K562 (cell line): ENCODE measurements at regions not wholly inside any gene's neighbourhood (a gene's known extent, or its start where the extent isn't known, plus 50 kb on each side); places are given as distances from the start of the nearest gene placed in this dataset.

ENCODE experiments used
- ATAC-seq: fragments of 200-7000 bp; cut with Tn5 transposase; 3 replicates; pipeline ENCODE4 v1.9.1; 2020; ENCODE audit warnings: moderate library complexity
- BruUV-seq: library from RNA; stranded (reverse); fragments of 400-500 nt; replicated peaks from 2 replicates; lab custom pipeline; 2021; lab: Mats Ljungman, UMichigan
- CTCF ChIA-PET: fragments of 300-600 bp; formaldehyde crosslinking; extraction: SDS; loops from one replicate; lab custom pipeline; 2021; ENCODE audit warnings: low intra/inter-chr PET ratio; lab: Yijun Ruan, JAX
- POLR2A ChIA-PET: fragments of 300-600, 350-650 bp; sonication (Branson Sonifier 250); formaldehyde crosslinking; extraction: SDS; loops from one replicate; lab custom pipeline; 2021; ENCODE audit warnings: antibody characterized with exemption, inconsistent platforms; lab: Yijun Ruan, JAX
- DNase-seq, 4 experiments: peaks; one replicate each; pipeline versions ENCODE4 v3.0.0 to v3.0.0-alpha.2; 2011 to 2018; ENCODE audit warnings: low spot score in 3 of 4, mixed read lengths in 3 of 4; ENCODE audit errors: extremely low read depth in 1 of 4
- FAIRE-seq: peaks from 2 replicates; lab custom pipeline; 2011; peaks lifted over from hg19 to GRCh38; lab: Jason Lieb, UNC
- H2AFZ ChIP-seq: 2 replicates; pipeline ENCODE4 v1.6.0; 2011; ENCODE audit warnings: low read depth, low read length, control low read depth, inconsistent platforms
- H3K27ac ChIP-seq: fragments of 200-600 bp; 3 replicates; pipeline ENCODE4 v1.8.0; 2011; ENCODE audit warnings: low read depth, mild to moderate bottlenecking, control low read depth, inconsistent platforms, low read length, moderate library complexity, mixed read lengths; ENCODE audit errors: extremely low read depth
- H3K27me3 ChIP-seq, 2 experiments: fragments of 300-600 bp in 1 of 2; 2 replicates in 1 of 2; 3 replicates in 1 of 2; pipeline versions ENCODE4 v1.6.0 to v1.8.0; 2011; ENCODE audit warnings: inconsistent platforms in 2 of 2, low read length in 2 of 2, mild to moderate bottlenecking in 1 of 2, mixed read lengths in 1 of 2, moderate library complexity in 1 of 2; ENCODE audit not compliant: control insufficient read depth in 2 of 2, insufficient read depth in 2 of 2
- H3K36me3 ChIP-seq: fragments of 300-600 bp; 3 replicates; pipeline ENCODE4 v1.8.0; 2011; ENCODE audit warnings: mild to moderate bottlenecking, low read length, inconsistent platforms; ENCODE audit not compliant: control insufficient read depth, insufficient read depth
- H3K4me1 ChIP-seq, 2 experiments: fragments of 200-600 bp in 1 of 2; replicated peaks in 1 of 2; 2 replicates in 1 of 2; 3 replicates in 1 of 2; pipeline versions ENCODE4 v1.5.1 to v1.8.0; 2011; ENCODE audit warnings: inconsistent platforms in 2 of 2, low read length in 2 of 2, mild to moderate bottlenecking in 1 of 2, mixed read lengths in 1 of 2, moderate library complexity in 1 of 2; ENCODE audit not compliant: control insufficient read depth in 2 of 2, insufficient read depth in 2 of 2
- H3K4me2 ChIP-seq: 2 replicates; pipeline ENCODE4 v1.6.1; 2011; ENCODE audit warnings: low read length, control low read depth, inconsistent platforms, mixed read lengths; ENCODE audit not compliant: insufficient read depth
- H3K4me3 ChIP-seq: fragments of 200-600 bp; sonication (generic), shearing (Covaris generic); 2 replicates; pipeline ENCODE4 v1.5.1; 2016; ENCODE audit warnings: control low read depth, inconsistent platforms
- H3K79me2 ChIP-seq: fragments of 200-600 bp; 3 replicates; pipeline ENCODE4 v1.8.0; 2011; ENCODE audit warnings: low read length, inconsistent platforms; ENCODE audit not compliant: control insufficient read depth, insufficient read depth
- H3K9ac ChIP-seq, 2 experiments: 2 replicates each; pipeline versions ENCODE4 v1.6.0 to v1.6.1; 2011; ENCODE audit warnings: low read depth in 2 of 2, low read length in 2 of 2, control low read depth in 1 of 2, inconsistent platforms in 1 of 2, mild to moderate bottlenecking in 1 of 2, mixed read lengths in 1 of 2; ENCODE audit not compliant: insufficient read depth in 1 of 2
- H3K9me1 ChIP-seq: one replicate; pipeline ENCODE4 v1.6.0; 2011; ENCODE audit warnings: inconsistent platforms, mild to moderate bottlenecking, low read length, moderate library complexity; ENCODE audit not compliant: control insufficient read depth, insufficient read depth
- H3K9me3 ChIP-seq: replicated peaks from 2 replicates; pipeline ENCODE4 v1.5.1; 2011; ENCODE audit warnings: low read depth, low read length, inconsistent platforms; ENCODE audit not compliant: control insufficient read depth, insufficient read depth
- H4K20me1 ChIP-seq: replicated peaks from 2 replicates; pipeline ENCODE4 v1.6.1; 2011; ENCODE audit warnings: low read length, inconsistent platforms, mixed read lengths; ENCODE audit not compliant: control insufficient read depth, insufficient read depth
- ARHGAP35 ChIP-seq: fragments of 450-650 bp; IDR thresholded peaks from 2 replicates; pipeline ENCODE4 v1.6.1; 2018; ENCODE audit not compliant: partially characterized antibody
- CHD1 ChIP-seq: fragments of 200-600 bp; sonication (generic); IDR thresholded peaks from one replicate; pipeline ENCODE4 v1.6.1; 2012; ENCODE audit warnings: mild to moderate bottlenecking, moderate library complexity, low read length, inconsistent platforms
- FOXK1 ChIP-seq: sonication (generic); formaldehyde crosslinking; IDR thresholded peaks from 2 replicates; pipeline ENCODE4 v1.8.0; 2022; ENCODE audit warnings: missing genetic modification reagents, mild to moderate bottlenecking, borderline replicate concordance
- HDAC6 ChIP-seq: IDR thresholded peaks from 2 replicates; pipeline ENCODE4 v1.6.1; 2012; ENCODE audit warnings: low read depth, mild to moderate bottlenecking, control low read depth, inconsistent platforms, low read length, moderate library complexity
- LARP7 ChIP-seq: fragments of 450-650 bp; IDR thresholded peaks from 2 replicates; pipeline ENCODE4 v1.6.1; 2016
- MECOM ChIP-seq: fragments of 250-450 bp; sonication (Bioruptor Pico); IDR thresholded peaks from 2 replicates; pipeline ENCODE4 v1.8.0; 2022; ENCODE audit warnings: inconsistent platforms
- MYC ChIP-seq, 2 experiments: fragments of 250-450 bp in 1 of 2; sonication (Bioruptor Pico) in 1 of 2; IDR thresholded peaks; 2 replicates each; pipeline versions ENCODE4 v1.5.1 to v1.6.1; 2012 to 2021; ENCODE audit warnings: low read depth in 2 of 2, borderline replicate concordance in 1 of 2, improper control_type of control experiment in 1 of 2, low read length in 1 of 2, mild to moderate bottlenecking in 1 of 2, moderate library complexity in 1 of 2
- NCOA4 ChIP-seq: fragments of 450-650 bp; IDR thresholded peaks from 2 replicates; pipeline ENCODE4 v1.6.1; 2018; ENCODE audit warnings: mild to moderate bottlenecking; ENCODE audit not compliant: partially characterized antibody
- NFIX ChIP-seq: fragments of 250-450 bp; sonication (Bioruptor Pico); IDR thresholded peaks from 2 replicates; pipeline ENCODE4 v1.4.0; 2020; ENCODE audit warnings: low read depth, mild to moderate bottlenecking, moderate library complexity
- THAP12 ChIP-seq: fragments of 250-450 bp; sonication (Bioruptor Pico); IDR thresholded peaks from 2 replicates; pipeline ENCODE4 v1.9.0; 2021; ENCODE audit warnings: mild to moderate bottlenecking, inconsistent platforms
- XRCC4 ChIP-seq: IDR thresholded peaks from one replicate; pipeline ENCODE4 v1.6.1; 2011; ENCODE audit not compliant: insufficient read depth, insufficient read length; ENCODE audit errors: extremely low read depth
- ZBTB49 ChIP-seq: sonication (generic); formaldehyde crosslinking; IDR thresholded peaks from 2 replicates; pipeline ENCODE4 v1.8.0; 2022; ENCODE audit warnings: missing genetic modification reagents, mild to moderate bottlenecking, borderline replicate concordance
- ZC3H11A ChIP-seq: IDR thresholded peaks from 2 replicates; pipeline ENCODE4 v1.6.1; 2012; ENCODE audit warnings: low read depth, low read length, improper control_type of control experiment
- ZFX ChIP-seq: sonication (generic); formaldehyde crosslinking; IDR thresholded peaks from 2 replicates; pipeline ENCODE4 v1.8.0; 2022; ENCODE audit warnings: mild to moderate bottlenecking, missing genetic modification reagents, moderate library complexity
- ZMIZ1 ChIP-seq, 2 experiments: fragments of 150-350 bp in 1 of 2; IDR thresholded peaks; 2 replicates each; pipeline ENCODE4 v1.6.1; 2012 to 2016; ENCODE audit warnings: low read depth in 2 of 2, low read length in 2 of 2, mild to moderate bottlenecking in 1 of 2, moderate library complexity in 1 of 2
- WGBS: fragments of 100-300 bp; shearing (Covaris generic); methylation state at CpG from one replicate; pipeline ENCODE4 v1.1.6; 2016; ENCODE audit warnings: low coverage, mixed read lengths; ENCODE audit not compliant: insufficient coverage; ENCODE audit errors: missing lambda C conversion rate; 5-methylcytosine and 5-hydroxymethylcytosine counted together
- in situ Hi-C: fragments of 300-500 bp; cut with MboI; formaldehyde crosslinking; loops from 4 replicates; pipeline ENCODE4 v1.15.0; 2018; ENCODE audit warnings: inconsistent platforms, mixed read lengths
- intact Hi-C: fragments of 100-400 bp; cut with micrococcal nuclease; formaldehyde crosslinking; loops from 2 replicates; pipeline ENCODE4 v1.14.2; 2022

GRCh38 chr3:16071206-16071605, 103.3 kb upstream of the GALNT15 start:
- FAIRE-seq (no peak), DNase-seq (no peak), ATAC-seq (no peak)
- WGBS: under 1% methylated on average over 6 of the region's 6 CpGs
- ChIA-PET CTCF (no interaction called here), POLR2A (interaction anchor here (0.7 to 1.1 kb wide), 2 partner anchors 18 to 27 kb away, joined by 3 to 6 read pairs; no protein-coding TSS in a partner anchor)
- intact Hi-C loops: no loop called here
- no peak overlapping the region for H3K27ac ChIP-seq
- no peaks in the 10 kb centered on the region for H3K27me3 ChIP-seq
- in situ Hi-C loops: no loop called here
- no peak overlapping the region for H3K9ac ChIP-seq
- no peak overlapping the region for H3K4me2 ChIP-seq
- H3K4me3 ChIP-seq: no peak overlapping the region
- H3K4me1 ChIP-seq: no peaks in the 10 kb centered on the region
- no TSS peak for BruUV-seq
- H3K79me2 ChIP-seq: no peaks in the 10 kb centered on the region
- H4K20me1 ChIP-seq: no peaks in the 10 kb centered on the region
- H3K36me3 ChIP-seq: no peaks in the 10 kb centered on the region
- H2AFZ ChIP-seq: no peak overlapping the region
- H3K9me3 ChIP-seq: no peaks in the 10 kb centered on the region
- no peaks in the 10 kb centered on the region for H3K9me1 ChIP-seq
- no peak for TF ChIP-seq XRCC4
- TF ChIP-seq ZFX (CRISPR knock-in tag): no peak
- no peak for TF ChIP-seq ZBTB49
- TF ChIP-seq MECOM: no peak
- no peak for TF ChIP-seq HDAC6
- TF ChIP-seq ZMIZ1 (IDR thresholded peaks at IDR 0.05; ENCODE audit: low read depth in 2 of 2, low read length in 2 of 2): no peak
- TF ChIP-seq THAP12 (CRISPR knock-in tag): no peak
- no peak for TF ChIP-seq MYC (IDR thresholded peaks at IDR 0.05; ENCODE audit: low read depth, low read length)
- TF ChIP-seq MYC (CRISPR knock-in tag; IDR thresholded peaks at IDR 0.05; ENCODE audit: borderline replicate concordance, low read depth): no peak
- TF ChIP-seq ZC3H11A: no peak
- no peak for TF ChIP-seq CHD1
- TF ChIP-seq ARHGAP35: no peak
- TF ChIP-seq NCOA4: no peak
- no peak for TF ChIP-seq LARP7
- TF ChIP-seq FOXK1 (CRISPR knock-in tag): no peak
- no peak for TF ChIP-seq NFIX (CRISPR knock-in tag)
